HG03135 (cell line): ENCODE measurements at regions not wholly inside any gene's neighbourhood (a gene's known extent, or its start where the extent isn't known, plus 50 kb on each side); places are given as distances from the start of the nearest gene placed in this dataset.

Source experiments
- ATAC-seq: cut with Tn5 transposase; IDR thresholded peaks from one replicate; pipeline ENCODE4 v1.9.1; 2021; ENCODE audit warnings: mild to moderate bottlenecking, moderate library complexity; ENCODE audit not compliant: unreplicated experiment

- ATAC-seq = no peak
These were observed 227.0 kb downstream of the INHBA start for GRCh38 chr7:41475801-41476459.

- ATAC-seq = no peak
These were observed 230.3 kb downstream of the INHBA start for GRCh38 chr7:41472427-41473125.

- no peak for ATAC-seq
These were observed 232.8 kb downstream of the INHBA start for GRCh38 chr7:41470081-41470480.

- ATAC-seq = no peak
These were observed 235.3 kb downstream of the INHBA start for GRCh38 chr7:41467596-41467995.

- no peak for ATAC-seq
These were observed 236.0 kb downstream of the INHBA start for GRCh38 chr7:41466760-41467384.

- no peak for ATAC-seq
These were observed 237.3 kb downstream of the INHBA start for GRCh38 chr7:41465571-41465970.

GRCh38 chr7:41463770-41464470, 239.0 kb downstream of the INHBA start:
- ATAC-seq = no peak

- ATAC-seq = no peak
These were observed 243.1 kb downstream of the INHBA start for GRCh38 chr7:41459623-41460261.

- ATAC-seq = no peak
These were observed 243.7 kb downstream of the INHBA start for GRCh38 chr7:41459183-41459582.

GRCh38 chr7:41457832-41458437, 245.0 kb downstream of the INHBA start:
- no peak for ATAC-seq

GRCh38 chr7:41451826-41452225, 251.1 kb downstream of the INHBA start:
- ATAC-seq = no peak

- ATAC-seq = no peak
These were observed 253.2 kb downstream of the INHBA start for GRCh38 chr7:41449694-41450093.

- ATAC-seq = no peak
These were observed 253.6 kb downstream of the INHBA start for GRCh38 chr7:41449286-41449685.

GRCh38 chr7:41448104-41448503, 254.8 kb downstream of the INHBA start:
- no peak for ATAC-seq

GRCh38 chr7:41447450-41448042, 255.3 kb downstream of the INHBA start:
- ATAC-seq = no peak

GRCh38 chr7:41446606-41447449, 256.1 kb downstream of the INHBA start:
- ATAC-seq = no peak

GRCh38 chr7:41445946-41446345, 256.9 kb downstream of the INHBA start:
- no peak for ATAC-seq

GRCh38 chr7:41445432-41445831, 257.5 kb downstream of the INHBA start:
- no peak for ATAC-seq

- ATAC-seq = no peak
These were observed 263.4 kb downstream of the INHBA start for GRCh38 chr7:41439515-41439879.
